GM19035 (cell line): ENCODE measurements at regions not wholly inside any gene's neighbourhood (a gene's known extent, or its start where the extent isn't known, plus 50 kb on each side); places are given as distances from the start of the nearest gene placed in this dataset.
"Not testable (repeated sequence)": the region's sequence is repeated elsewhere in the genome, so short reads cannot be mapped to it uniquely, and the experiment has no call there.

Experiments used
- ATAC-seq: cut with Tn5 transposase; IDR thresholded peaks from one replicate; pipeline ENCODE4 v1.9.1; 2021; ENCODE audit not compliant: unreplicated experiment

- ATAC-seq: no peak
Observed at GRCh38 chr13:53266757-53267156, 238.1 kb downstream of the OLFM4 start.

- no peak for ATAC-seq
Observed at GRCh38 chr13:53269634-53270033, 241.0 kb downstream of the OLFM4 start.

GRCh38 chr13:53272873-53273272, 244.3 kb downstream of the OLFM4 start:
- ATAC-seq: no peak

- ATAC-seq: no peak
Observed at GRCh38 chr13:53276265-53276664, 247.7 kb downstream of the OLFM4 start.

- ATAC-seq: no peak
Observed at GRCh38 chr13:53281677-53282076, 253.1 kb downstream of the OLFM4 start.

GRCh38 chr13:53285896-53286430, 257.4 kb downstream of the OLFM4 start:
- no peak for ATAC-seq

- ATAC-seq: no peak
Observed at GRCh38 chr13:53298396-53298795, 269.8 kb downstream of the OLFM4 start.

GRCh38 chr13:53301449-53301848, 272.8 kb downstream of the OLFM4 start:
- ATAC-seq: no peak

GRCh38 chr13:53305419-53305818, 276.8 kb downstream of the OLFM4 start:
- ATAC-seq: not testable (repeated sequence)

- ATAC-seq: no peak
Observed at GRCh38 chr13:53310786-53311185, 282.2 kb downstream of the OLFM4 start.

- no peak for ATAC-seq
Observed at GRCh38 chr13:53311561-53311960, 282.9 kb downstream of the OLFM4 start.

GRCh38 chr13:53321296-53321801, 292.7 kb downstream of the OLFM4 start:
- ATAC-seq: no peak

- ATAC-seq: no peak
Observed at GRCh38 chr13:53324656-53325055, 296.0 kb downstream of the OLFM4 start.

- ATAC-seq: no peak
Observed at GRCh38 chr13:53326716-53327115, 298.1 kb downstream of the OLFM4 start.

- no peak for ATAC-seq
Observed at GRCh38 chr13:53327680-53328315, 299.2 kb downstream of the OLFM4 start.

GRCh38 chr13:53336441-53337160, 308.0 kb downstream of the OLFM4 start:
- no peak for ATAC-seq

GRCh38 chr13:53338760-53339159, 310.1 kb downstream of the OLFM4 start:
- ATAC-seq: no peak

GRCh38 chr13:53340505-53341143, 312.0 kb downstream of the OLFM4 start:
- no peak for ATAC-seq

GRCh38 chr13:53341144-53341510, 312.5 kb downstream of the OLFM4 start:
- no peak for ATAC-seq

GRCh38 chr13:53342623-53343360, 314.2 kb downstream of the OLFM4 start:
- no peak for ATAC-seq

GRCh38 chr13:53343361-53343744, 314.7 kb downstream of the OLFM4 start:
- no peak for ATAC-seq
